Fibroblast of mammary gland (primary cell): ENCODE measurements at regions not wholly inside any gene's neighbourhood (a gene's known extent, or its start where the extent isn't known, plus 50 kb on each side); places are given as distances from the start of the nearest gene placed in this dataset.
"Not testable (repeated sequence)": the region's sequence is repeated elsewhere in the genome, so short reads cannot be mapped to it uniquely, and the experiment has no call there.

Source experiments
- DNase-seq: peaks from one replicate; pipeline ENCODE4 v3.0.0-alpha.2; 2010; ENCODE audit warnings: low read depth
- H3K4me3 ChIP-seq: 2 replicates; pipeline ENCODE4 v1.5.1; 2011; ENCODE audit warnings: low read depth, mild to moderate bottlenecking, low read length, moderate library complexity; ENCODE audit not compliant: control insufficient read depth
- CTCF ChIP-seq: conservative IDR thresholded peaks from 2 replicates; pipeline ENCODE4 v1.5.1; 2011; ENCODE audit warnings: low read depth, low read length, inconsistent platforms; ENCODE audit not compliant: control insufficient read depth, insufficient read depth

GRCh38 chr16:25550647-25551046 is 141.1 kb upstream of the HS3ST4 start:
- TF ChIP-seq CTCF, result no peak
- H3K4me3 ChIP-seq, result no peak overlapping the region
- DNase-seq, result no peak

- no peak overlapping the region for H3K4me3 ChIP-seq
- no peak for TF ChIP-seq CTCF
- no peak for DNase-seq
Measured at GRCh38 chr16:25546791-25547190, 145.0 kb upstream of the HS3ST4 start.

GRCh38 chr16:25544294-25544693 is 147.5 kb upstream of the HS3ST4 start:
- DNase-seq, result no peak
- no peak for TF ChIP-seq CTCF
- H3K4me3 ChIP-seq, result no peak overlapping the region

GRCh38 chr16:25542306-25542705 is 149.5 kb upstream of the HS3ST4 start:
- H3K4me3 ChIP-seq, result no peak overlapping the region
- TF ChIP-seq CTCF, result no peak
- no peak for DNase-seq

GRCh38 chr16:25539767-25540166 is 152.0 kb upstream of the HS3ST4 start:
- H3K4me3 ChIP-seq, DNase-seq: not testable (repeated sequence)

- DNase-seq, result no peak
- no peak for TF ChIP-seq CTCF
Measured at GRCh38 chr16:25523183-25523582, 168.6 kb upstream of the HS3ST4 start.

GRCh38 chr16:25512041-25512440 is 179.7 kb upstream of the HS3ST4 start:
- no peak for TF ChIP-seq CTCF
- no peak for DNase-seq

More at GRCh38 chr16:25523183-25523582, 168.6 kb upstream of the HS3ST4 start:
- H3K4me3 ChIP-seq, result no peak overlapping the region

GRCh38 chr16:25509456-25509855 is 182.3 kb upstream of the HS3ST4 start:
- no peak overlapping the region for H3K4me3 ChIP-seq
- no peak for TF ChIP-seq CTCF
- no peak for DNase-seq

More at GRCh38 chr16:25512041-25512440, 179.7 kb upstream of the HS3ST4 start:
- H3K4me3 ChIP-seq, result no peak overlapping the region
